ENCODE measurements at regions not wholly inside any gene's neighbourhood (a gene's known extent, or its start where the extent isn't known, plus 50 kb on each side); places are given as distances from the start of the nearest gene placed in this dataset.

DNA sequence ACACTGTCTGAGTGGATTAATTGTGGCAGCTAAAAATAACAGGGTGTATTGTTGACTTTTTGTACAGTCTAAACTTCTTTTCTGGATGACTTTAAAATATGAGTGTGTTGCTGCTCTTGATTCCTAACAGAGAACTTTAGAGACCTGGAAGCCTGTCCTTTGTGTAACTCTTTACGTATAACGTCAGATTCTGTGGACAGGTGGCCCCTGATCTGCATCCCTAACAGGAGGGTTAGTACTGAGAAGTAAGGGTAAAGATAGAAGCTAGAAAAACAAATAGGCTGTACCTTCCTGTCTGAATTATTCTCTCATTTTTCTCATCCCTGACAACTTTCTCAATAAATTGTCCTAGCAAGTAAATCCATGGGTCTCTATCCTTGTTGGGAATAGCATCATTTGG, 105.7 kb upstream of the LIMCH1 start:
- H3K27me3 ChIP-seq (ENCODE audit: insufficient read depth, low read length), result no peaks in the 10 kb centered on the region
- WGBS (ENCODE audit: extremely low coverage, insufficient read length, low lambda C conversion rate), result no CpG with 5 or more reads among the region's 2 CpGs

More for the DNA sequence above, 105.7 kb upstream of the LIMCH1 start:
- DNase-seq, result no peak
- no peak overlapping the region for H3K56ac ChIP-seq (ENCODE audit: insufficient read length, low read depth, low read length)
- no peak overlapping the region for H2BK15ac ChIP-seq (ENCODE audit: low read depth, low read length)
- Mint-ChIP-seq H3K4me3 (no peak overlapping the region), H3K27me3 (ENCODE audit: low read depth) (peaks cover 5% of the 10 kb centered on the region), H3K9me3 (peaks cover 7 to 18% of the 10 kb centered on the region in 2 experiments; a peak in 4 of 5 replicates), H3K27ac (peak overlapping the region; percentile 59 to 98 (median 96)), H3K4me1 (peaks cover 65 to 68% of the 10 kb centered on the region in 2 experiments), H3K36me3 (ENCODE audit: insufficient read depth in 1 of 3, low read depth in 3 of 3) (peaks cover 2 to 18% (median 5%) of the 10 kb centered on the region in 3 experiments; a peak in 5 of 7 replicates)
- no peak overlapping the region for H3K14ac ChIP-seq (ENCODE audit: insufficient read depth, low read length)
- no peak overlapping the region for H4K8ac ChIP-seq (replicated peaks; ENCODE audit: insufficient read length, low read depth, low read length)
- H3T11ph ChIP-seq (ENCODE audit: low read length), result no peak overlapping the region
- H3K4me2 ChIP-seq (ENCODE audit: insufficient read depth, insufficient read length, low read length), result no peak overlapping the region
- no peak overlapping the region for H4K5ac ChIP-seq (ENCODE audit: insufficient read length, low read depth, low read length)
- H3K23ac ChIP-seq (ENCODE audit: insufficient read length, low read depth, low read length), result no peak overlapping the region
- no peak overlapping the region for H3K4ac ChIP-seq (ENCODE audit: low read depth, low read length)
- H3K79me1 ChIP-seq (ENCODE audit: insufficient read depth, low read depth, low read length, poor library complexity, severe bottlenecking), result no peaks in the 10 kb centered on the region
- no peak overlapping the region for H3K27ac ChIP-seq (ENCODE audit: insufficient read length, low read depth, low read length)
- no peak overlapping the region for H2AK5ac ChIP-seq (ENCODE audit: insufficient read length, low read length)
- no peak overlapping the region for H2BK120ac ChIP-seq (ENCODE audit: low read depth, low read length, poor library complexity, severe bottlenecking)
- H2AFZ ChIP-seq (ENCODE audit: low read length), result no peak overlapping the region
- peak overlapping the region; percentile 58 for H3K18ac ChIP-seq (ENCODE audit: insufficient read length, low read depth, low read length)
- H4K91ac ChIP-seq (ENCODE audit: insufficient read length, low read depth, low read length), result no peak overlapping the region
- H2BK5ac ChIP-seq (ENCODE audit: insufficient read length, low read length), result no peak overlapping the region
- H3K23me2 ChIP-seq (ENCODE audit: insufficient read length, low read depth, low read length, poor library complexity, severe bottlenecking), result no peaks in the 10 kb centered on the region
- TF ChIP-seq, protein P1, sequence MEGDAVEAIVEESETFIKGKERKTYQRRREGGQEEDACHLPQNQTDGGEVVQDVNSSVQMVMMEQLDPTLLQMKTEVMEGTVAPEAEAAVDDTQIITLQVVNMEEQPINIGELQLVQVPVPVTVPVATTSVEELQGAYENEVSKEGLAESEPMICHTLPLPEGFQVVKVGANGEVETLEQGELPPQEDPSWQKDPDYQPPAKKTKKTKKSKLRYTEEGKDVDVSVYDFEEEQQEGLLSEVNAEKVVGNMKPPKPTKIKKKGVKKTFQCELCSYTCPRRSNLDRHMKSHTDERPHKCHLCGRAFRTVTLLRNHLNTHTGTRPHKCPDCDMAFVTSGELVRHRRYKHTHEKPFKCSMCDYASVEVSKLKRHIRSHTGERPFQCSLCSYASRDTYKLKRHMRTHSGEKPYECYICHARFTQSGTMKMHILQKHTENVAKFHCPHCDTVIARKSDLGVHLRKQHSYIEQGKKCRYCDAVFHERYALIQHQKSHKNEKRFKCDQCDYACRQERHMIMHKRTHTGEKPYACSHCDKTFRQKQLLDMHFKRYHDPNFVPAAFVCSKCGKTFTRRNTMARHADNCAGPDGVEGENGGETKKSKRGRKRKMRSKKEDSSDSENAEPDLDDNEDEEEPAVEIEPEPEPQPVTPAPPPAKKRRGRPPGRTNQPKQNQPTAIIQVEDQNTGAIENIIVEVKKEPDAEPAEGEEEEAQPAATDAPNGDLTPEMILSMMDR (conservative IDR thresholded peaks at IDR 0.05), result no peak
- peaks cover 18% of the 10 kb centered on the region for H3K4me1 ChIP-seq (ENCODE audit: insufficient read depth, low read length)
- no peaks in the 10 kb centered on the region for H4K20me1 ChIP-seq (ENCODE audit: control insufficient read depth, insufficient read depth, insufficient read length)
- no peak overlapping the region for H2BK12ac ChIP-seq (ENCODE audit: insufficient read length, low read depth, low read length)
- no peaks in the 10 kb centered on the region for H3K9me3 ChIP-seq (ENCODE audit: control insufficient read depth, low read depth, low read length)
- no peaks in the 10 kb centered on the region for H3K79me2 ChIP-seq (ENCODE audit: insufficient read depth, low read length)
- no peak overlapping the region for H3K9ac ChIP-seq (ENCODE audit: extremely low read depth, insufficient read length, low read length)
- H2BK20ac ChIP-seq (ENCODE audit: low read depth, low read length, poor library complexity, severe bottlenecking), result no peak overlapping the region
